HEK293 (cell line): ENCODE measurements at regions not wholly inside any gene's neighbourhood (a gene's known extent, or its start where the extent isn't known, plus 50 kb on each side); places are given as distances from the start of the nearest gene placed in this dataset.
A peak's percentile ranks its signal among the peaks of the same experiment; 100 is the strongest.

ENCODE experiments used
- CTCF ChIA-PET: fragments of 350-600 bp; formaldehyde crosslinking; extraction: SDS; loops from one replicate; lab custom pipeline; 2021; ENCODE audit warnings: antibody characterized with exemption; lab: Yijun Ruan, JAX
- POLR2A ChIA-PET: fragments of 300-600 bp; formaldehyde crosslinking; extraction: SDS; loops from one replicate; lab custom pipeline; 2020; ENCODE audit warnings: antibody characterized with exemption, inconsistent platforms; lab: Yijun Ruan, JAX
- H3K27ac ChIP-seq: fragments of 200-500 bp; sonication (Bioruptor generic); 2 replicates; pipeline ENCODE4 v1.5.1; 2014; ENCODE audit warnings: low read depth, low read length, control low read depth, inconsistent platforms; ENCODE audit errors: extremely low read depth
- H3K36me3 ChIP-seq, 2 experiments: fragments of 200-500 bp in 1 of 2; sonication (Bioruptor generic) in 1 of 2; 1 replicate in 1 of 2; 2 replicates in 1 of 2; pipeline ENCODE4 v1.5.1; 2014 to 2017; ENCODE audit warnings: inconsistent platforms in 2 of 2, low read length in 2 of 2; ENCODE audit not compliant: control insufficient read depth in 2 of 2, insufficient read depth in 1 of 2
- H3K4me1 ChIP-seq: fragments of 200-500 bp; sonication (Bioruptor generic); 2 replicates; pipeline ENCODE4 v1.5.1; 2014; ENCODE audit warnings: mild to moderate bottlenecking, low read length, inconsistent platforms; ENCODE audit not compliant: control insufficient read depth, insufficient read depth
- H3K4me3 ChIP-seq: 2 replicates; pipeline ENCODE4 v1.5.1; 2011; ENCODE audit warnings: low read depth, mild to moderate bottlenecking, control low read depth, low read length, moderate library complexity
- H3K9me3 ChIP-seq: fragments of 200-500 bp; sonication (Bioruptor generic); 2 replicates; pipeline ENCODE4 v1.5.1; 2014; ENCODE audit warnings: low read depth, low read length, inconsistent platforms; ENCODE audit not compliant: control insufficient read depth, insufficient read depth
- BCL11B ChIP-seq: fragments of 450-650 bp; formaldehyde crosslinking; IDR thresholded peaks from 2 replicates; pipeline ENCODE4 v1.5.1; 2016; ENCODE audit warnings: low read depth, missing biosample characterization, missing genetic modification characterization
- EGR2 ChIP-seq: fragments of 450-650 bp; formaldehyde crosslinking; IDR thresholded peaks from 2 replicates; pipeline ENCODE4 v1.5.1; 2016; ENCODE audit warnings: low read depth, missing biosample characterization, missing genetic modification characterization
- GLIS2 ChIP-seq: fragments of 450-650 bp; formaldehyde crosslinking; IDR thresholded peaks from 2 replicates; pipeline ENCODE4 v1.5.1; 2016; ENCODE audit warnings: missing biosample characterization, missing genetic modification characterization
- SP3 ChIP-seq: fragments of 450-650 bp; formaldehyde crosslinking; IDR thresholded peaks from 2 replicates; pipeline ENCODE4 v1.5.1; 2016; ENCODE audit warnings: missing biosample characterization, missing genetic modification characterization
- TCF7L2 ChIP-seq: IDR thresholded peaks from 2 replicates; pipeline ENCODE4 v1.6.1; 2011; ENCODE audit warnings: low read depth, mild to moderate bottlenecking, inconsistent platforms, low read length, moderate library complexity, borderline replicate concordance
- ZBTB17 ChIP-seq: fragments of 450-650 bp; formaldehyde crosslinking; IDR thresholded peaks from 2 replicates; pipeline ENCODE4 v1.5.1; 2016; ENCODE audit warnings: missing biosample characterization, missing genetic modification characterization
- ZBTB48 ChIP-seq: fragments of 450-650 bp; formaldehyde crosslinking; IDR thresholded peaks from 2 replicates; pipeline ENCODE4 v1.5.1; 2016; ENCODE audit warnings: missing biosample characterization, missing genetic modification characterization
- ZBTB8A ChIP-seq: fragments of 450-650 bp; formaldehyde crosslinking; IDR thresholded peaks from 2 replicates; pipeline ENCODE4 v1.5.1; 2016; ENCODE audit warnings: missing biosample characterization, missing genetic modification characterization
- ZFHX2 ChIP-seq: fragments of 450-650 bp; formaldehyde crosslinking; conservative IDR thresholded peaks from 2 replicates; pipeline ENCODE4 v1.5.1; 2016; ENCODE audit warnings: missing biosample characterization, missing genetic modification characterization
- ZNF114 ChIP-seq: fragments of 450-650 bp; formaldehyde crosslinking; IDR thresholded peaks from 2 replicates; pipeline ENCODE4 v1.5.0; 2017; ENCODE audit warnings: missing biosample characterization, missing genetic modification characterization
- ZNF202 ChIP-seq: fragments of 450-650 bp; formaldehyde crosslinking; IDR thresholded peaks from 2 replicates; pipeline ENCODE4 v1.5.1; 2016; ENCODE audit warnings: missing biosample characterization, missing genetic modification characterization, borderline replicate concordance
- ZNF214 ChIP-seq: fragments of 450-650 bp; formaldehyde crosslinking; IDR thresholded peaks from 2 replicates; pipeline ENCODE4 v1.5.1; 2017; ENCODE audit warnings: missing biosample characterization, mild to moderate bottlenecking, missing genetic modification characterization, borderline replicate concordance
- ZNF335 ChIP-seq: fragments of 450-650 bp; formaldehyde crosslinking; conservative IDR thresholded peaks from 2 replicates; pipeline ENCODE4 v1.5.1; 2016; ENCODE audit warnings: missing biosample characterization, missing genetic modification characterization
- ZNF341 ChIP-seq: fragments of 450-650 bp; formaldehyde crosslinking; IDR thresholded peaks from 2 replicates; pipeline ENCODE4; 2016; ENCODE audit warnings: low read depth, missing biosample characterization, missing genetic modification characterization
- ZNF560 ChIP-seq: fragments of 450-650 bp; formaldehyde crosslinking; IDR thresholded peaks from 2 replicates; pipeline ENCODE4 v1.5.1; 2017; ENCODE audit warnings: missing biosample characterization, missing genetic modification characterization, borderline replicate concordance
- ZNF561 ChIP-seq: fragments of 450-650 bp; IDR thresholded peaks from 2 replicates; pipeline ENCODE4 v1.5.1; 2018; ENCODE audit warnings: missing biosample characterization, missing genetic modification characterization, borderline replicate concordance
- ZNF626 ChIP-seq: fragments of 450-650 bp; sonication (Bioruptor Pico); formaldehyde crosslinking; IDR thresholded peaks from 2 replicates; pipeline ENCODE4 v1.5.1; 2018; ENCODE audit warnings: missing biosample characterization, missing genetic modification characterization, inconsistent platforms
- ZNF660 ChIP-seq: fragments of 450-650 bp; IDR thresholded peaks from 2 replicates; pipeline ENCODE4 v1.5.1; 2018; ENCODE audit warnings: missing biosample characterization, mild to moderate bottlenecking, missing genetic modification characterization
- ZNF747 ChIP-seq: fragments of 450-650 bp; formaldehyde crosslinking; IDR thresholded peaks from 2 replicates; pipeline ENCODE4 v1.5.1; 2016; ENCODE audit warnings: missing biosample characterization, missing genetic modification characterization
- ZNF785 ChIP-seq: fragments of 450-650 bp; formaldehyde crosslinking; IDR thresholded peaks from 2 replicates; pipeline ENCODE4 v1.5.1; 2016; ENCODE audit warnings: missing biosample characterization, missing genetic modification characterization
- TF ChIP-seq, protein P1 (sequence below): fragments of 450-650 bp; formaldehyde crosslinking; optimal IDR thresholded peaks from 2 replicates; pipeline ENCODE3; 2016; ENCODE audit warnings: missing biosample characterization, mild to moderate bottlenecking, missing genetic modification characterization
- TF ChIP-seq, protein P2 (sequence below): fragments of 450-650 bp; formaldehyde crosslinking; IDR thresholded peaks from 2 replicates; pipeline ENCODE4 v1.5.1; 2016; ENCODE audit warnings: missing biosample characterization, missing genetic modification characterization

DNA sequence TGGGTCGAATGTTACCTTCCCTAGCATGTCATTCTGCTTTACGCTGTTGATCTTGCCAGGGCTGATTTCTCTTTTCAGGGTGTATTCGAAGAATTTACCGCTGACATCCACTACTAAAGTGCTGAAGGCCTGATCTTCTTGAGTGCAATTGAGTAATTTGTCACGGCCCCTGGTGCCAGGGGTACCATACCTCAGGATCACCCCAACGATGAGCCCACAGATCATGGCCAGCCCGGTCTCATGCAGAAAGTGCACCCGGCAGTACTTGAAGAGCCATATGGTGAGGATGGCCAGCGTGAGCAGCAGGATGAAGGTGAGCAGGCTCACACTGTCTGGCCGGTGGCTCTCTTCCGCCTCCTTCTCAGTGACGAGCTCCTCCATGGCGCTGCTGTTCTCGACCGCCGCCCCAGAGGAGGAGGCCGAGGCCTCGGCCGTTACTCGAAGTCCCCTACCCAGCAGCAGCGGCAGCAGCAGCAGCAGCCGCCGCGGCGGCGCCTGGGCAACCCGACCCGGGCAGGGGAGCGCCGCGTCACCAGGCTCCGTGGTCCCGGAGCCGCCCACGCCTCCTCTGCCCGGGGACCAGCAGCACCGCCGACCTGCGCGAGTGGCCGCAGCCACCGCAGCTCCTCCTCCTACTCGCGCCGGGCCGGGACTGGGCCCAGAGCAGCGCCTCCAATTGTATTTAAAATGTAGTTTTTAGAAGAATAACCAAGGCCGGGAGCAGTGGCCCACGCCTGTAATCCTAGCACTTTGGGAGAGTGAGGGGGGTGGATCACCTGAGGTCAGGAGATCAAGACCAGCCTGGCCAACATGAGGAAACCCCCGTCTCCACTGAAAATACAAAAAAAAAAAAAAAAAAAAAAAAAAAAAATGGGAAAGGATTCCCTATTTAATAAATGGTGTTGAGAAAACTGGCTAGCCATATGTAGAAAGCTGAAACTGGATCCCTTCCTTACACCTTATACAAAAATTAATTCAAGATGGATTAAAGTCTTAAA, 58.5 kb upstream of the TMPO start (continued):
- TF ChIP-seq TCF7L2 (no peak), ZNF341 (tag by site-specific recombination) (peak; percentile 79), ZBTB48 (peak; percentile 97), SP3 (tag by site-specific recombination) (no peak), BCL11B (no peak), ZNF335 (peak; percentile 78), ZNF214 (tag by site-specific recombination) (no peak), ZBTB8A (tag by site-specific recombination) (no peak), ZNF114 (tag by site-specific recombination) (no peak), ZNF747 (no peak), ZBTB17 (0 out of 2 replicates have a peak, but pooled peaks have one; percentile 31), ZNF561 (tag by site-specific recombination) (peak; percentile 78; the same call in 1 of the 2 replicates), ZNF660 (tag by site-specific recombination) (peak; percentile 74), ZFHX2 (tag by site-specific recombination) (peak; percentile 86)
- TF ChIP-seq, protein P1, sequence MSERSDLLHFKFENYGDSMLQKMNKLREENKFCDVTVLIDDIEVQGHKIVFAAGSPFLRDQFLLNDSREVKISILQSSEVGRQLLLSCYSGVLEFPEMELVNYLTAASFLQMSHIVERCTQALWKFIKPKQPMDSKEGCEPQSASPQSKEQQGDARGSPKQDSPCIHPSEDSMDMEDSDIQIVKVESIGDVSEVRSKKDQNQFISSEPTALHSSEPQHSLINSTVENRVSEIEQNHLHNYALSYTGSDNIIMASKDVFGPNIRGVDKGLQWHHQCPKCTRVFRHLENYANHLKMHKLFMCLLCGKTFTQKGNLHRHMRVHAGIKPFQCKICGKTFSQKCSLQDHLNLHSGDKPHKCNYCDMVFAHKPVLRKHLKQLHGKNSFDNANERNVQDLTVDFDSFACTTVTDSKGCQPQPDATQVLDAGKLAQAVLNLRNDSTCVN (tag by site-specific recombination): peak; percentile 42
- TF ChIP-seq, protein P2, sequence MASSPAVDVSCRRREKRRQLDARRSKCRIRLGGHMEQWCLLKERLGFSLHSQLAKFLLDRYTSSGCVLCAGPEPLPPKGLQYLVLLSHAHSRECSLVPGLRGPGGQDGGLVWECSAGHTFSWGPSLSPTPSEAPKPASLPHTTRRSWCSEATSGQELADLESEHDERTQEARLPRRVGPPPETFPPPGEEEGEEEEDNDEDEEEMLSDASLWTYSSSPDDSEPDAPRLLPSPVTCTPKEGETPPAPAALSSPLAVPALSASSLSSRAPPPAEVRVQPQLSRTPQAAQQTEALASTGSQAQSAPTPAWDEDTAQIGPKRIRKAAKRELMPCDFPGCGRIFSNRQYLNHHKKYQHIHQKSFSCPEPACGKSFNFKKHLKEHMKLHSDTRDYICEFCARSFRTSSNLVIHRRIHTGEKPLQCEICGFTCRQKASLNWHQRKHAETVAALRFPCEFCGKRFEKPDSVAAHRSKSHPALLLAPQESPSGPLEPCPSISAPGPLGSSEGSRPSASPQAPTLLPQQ (tag by site-specific recombination): peak; percentile 44; the same call in 1 of the 2 replicates
- TF ChIP-seq, all 188 proteins: peak for 20

DNA sequence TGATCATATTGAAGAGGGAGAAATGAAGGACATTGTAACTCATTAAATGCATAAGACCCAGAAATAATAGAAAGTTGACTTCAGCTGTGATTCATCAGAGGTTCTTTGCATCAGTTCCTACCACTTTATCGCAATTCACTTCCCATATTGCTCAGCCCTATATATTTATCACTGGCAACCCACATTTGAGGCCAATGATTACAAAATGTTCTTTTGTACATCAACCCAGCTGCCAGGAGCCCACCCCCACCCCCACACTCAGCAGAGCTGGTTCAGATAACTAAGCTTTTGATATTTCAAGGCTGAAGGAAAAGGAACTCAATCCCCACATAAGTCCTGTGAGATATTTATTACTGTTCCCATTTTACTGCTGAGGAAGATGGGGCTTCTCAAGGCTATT, 51.2 kb upstream of the TMPO start:
- CTCF ChIA-PET: interaction anchor here (0.6 kb wide), 1 partner anchor 134 kb away, joined by 4 read pairs; no protein-coding TSS in a partner anchor
- Histone ChIP-seq H3K9me3 (no peaks in the 10 kb centered on the region), H3K36me3 (no peaks in the 10 kb centered on the region), H3K4me1 (no peaks in the 10 kb centered on the region), H3K27ac (no peak overlapping the region), H3K4me3 (no peak overlapping the region)
- POLR2A ChIA-PET: interaction anchor here (0.6 kb wide), 1 partner anchor 39 kb away, joined by 3 read pairs; no protein-coding TSS in a partner anchor
- TF ChIP-seq ZNF560 (tag by site-specific recombination) (no peak), EGR2 (peak; percentile 51; the same call in 1 of the 2 replicates), ZFHX2 (tag by site-specific recombination) (peak; percentile 39)

DNA sequence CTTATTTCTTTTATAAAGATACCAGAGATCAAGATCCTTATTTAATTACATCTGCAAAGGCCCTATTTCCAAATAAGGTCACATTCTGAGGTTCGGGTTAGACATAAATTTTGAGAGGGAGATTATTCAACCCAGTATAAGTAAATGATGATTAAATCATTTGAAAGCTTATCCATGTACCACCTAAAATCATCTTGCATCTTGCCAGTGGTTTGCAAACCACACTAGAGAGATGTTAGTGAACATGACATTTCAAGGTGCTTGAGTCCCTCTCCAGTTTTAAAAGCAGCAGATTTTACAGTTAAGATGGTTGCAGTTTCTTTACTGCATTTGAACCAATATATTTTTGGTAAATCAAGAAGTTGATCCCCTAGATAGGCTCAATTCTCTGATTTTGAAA, 49.9 kb upstream of the TMPO start:
- Histone ChIP-seq H3K4me1 (no peaks in the 10 kb centered on the region), H3K27ac (no peak overlapping the region), H3K9me3 (no peaks in the 10 kb centered on the region)
- CTCF ChIA-PET: no interaction called here
- POLR2A ChIA-PET: no interaction called here
- TF ChIP-seq ZNF626: no peak
- TF ChIP-seq ZNF202: no peak
- TF ChIP-seq ZNF785 (tag by site-specific recombination): no peak
- no peak for TF ChIP-seq GLIS2
- TF ChIP-seq, all 188 proteins: peak for 0
- Histone ChIP-seq H3K36me3 (no peaks in the 10 kb centered on the region; a peak in 1 of 3 replicates), H3K4me3 (no peak overlapping the region)
